ENCODE measurements at regions not wholly inside any gene's neighbourhood (a gene's known extent, or its start where the extent isn't known, plus 50 kb on each side); places are given as distances from the start of the nearest gene placed in this dataset.

DNA sequence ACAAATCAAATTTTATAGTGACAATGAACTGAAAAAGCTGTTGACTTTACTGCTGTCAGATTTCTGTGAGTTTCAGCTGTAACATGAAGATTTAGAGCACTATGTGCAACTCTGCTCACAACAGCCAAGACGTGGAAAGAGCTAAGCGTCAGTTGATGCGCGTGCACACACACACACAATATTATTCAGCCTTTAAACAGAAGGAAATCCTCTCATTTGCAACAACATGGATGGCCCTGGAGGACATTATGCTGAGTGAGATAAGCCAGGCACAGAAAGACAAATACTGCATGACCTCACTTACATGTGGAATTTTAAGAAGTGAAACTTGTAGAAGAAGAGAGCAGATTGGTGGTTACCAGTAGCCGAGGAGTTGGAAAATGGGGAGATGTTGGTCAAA, 82.8 kb upstream of the FRMD4A start:
- Histone ChIP-seq H2AFZ (replicated peaks; ENCODE audit: low read length, poor library complexity) (peak overlapping the region; percentile 69), H2AK5ac (ENCODE audit: low read depth, low read length) (peak overlapping the region; percentile 92), H3K4ac (ENCODE audit: low read depth, low read length) (peak overlapping the region; percentile 87; the same call in 1 of the 2 replicates), H3K23ac (ENCODE audit: low read depth, low read length) (peak overlapping the region; percentile 54; the same call in 1 of the 2 replicates), H3K36me3 (ENCODE audit: control insufficient read depth, insufficient read depth, low read length) (no peaks in the 10 kb centered on the region), H2BK5ac (ENCODE audit: low read depth, low read length, poor library complexity, severe bottlenecking) (peak overlapping the region; percentile 60), H2BK15ac (ENCODE audit: low read depth, low read length) (peak overlapping the region; percentile 92), H3K27ac (ENCODE audit: insufficient read depth, low read length) (0 out of 2 replicates have a peak overlapping the region, but pooled peaks have one; percentile 33), H2AK9ac (replicated peaks; ENCODE audit: low read depth, low read length, poor library complexity) (no peak overlapping the region), H2BK20ac (ENCODE audit: low read depth, low read length) (peak overlapping the region; percentile 79), H3K9me1 (ENCODE audit: insufficient read depth, low read length) (peaks cover 5% of the 10 kb centered on the region; the same call in 1 of the 2 replicates), H4K8ac (ENCODE audit: low read depth in 2 of 2, low read length in 2 of 2) (peak overlapping the region; percentile 71 to 91; a peak in 3 of 4 replicates), H4K5ac (ENCODE audit: low read depth, low read length) (peak overlapping the region; percentile 78; the same call in 1 of the 2 replicates), H4K20me1 (ENCODE audit: insufficient read depth, low read length) (no peaks in the 10 kb centered on the region), H3K9me3 (ENCODE audit: control insufficient read depth, insufficient read depth, low read length) (no peaks in the 10 kb centered on the region), H3K4me3 (ENCODE audit: insufficient read depth, low read depth, low read length) (no peak overlapping the region), H3K27me3 (ENCODE audit: control insufficient read depth, insufficient read depth, low read length) (no peaks in the 10 kb centered on the region), H3K79me1 (ENCODE audit: low read depth in 1 of 2, low read length in 2 of 2) (no peaks in the 10 kb centered on the region), H3K18ac (ENCODE audit: low read depth, low read length) (peak overlapping the region; percentile 90), H3K4me2 (ENCODE audit: low read depth, low read length) (no peak overlapping the region; the same call in 1 of the 2 replicates), H4K91ac (ENCODE audit: insufficient read depth, low read depth, low read length) (peak overlapping the region; percentile 59), H3K4me1 (ENCODE audit: control insufficient read depth, insufficient read depth, low read length) (peaks cover 11% of the 10 kb centered on the region), H2BK120ac (ENCODE audit: low read depth, low read length) (peak overlapping the region; percentile 87), H3K14ac (replicated peaks; ENCODE audit: low read depth, low read length) (peak overlapping the region; percentile 91), H3K9ac (ENCODE audit: low read depth, low read length) (no peak overlapping the region; the same call in 1 of the 2 replicates), H3K56ac (ENCODE audit: extremely low read depth, insufficient read depth, low read length) (no peak overlapping the region)
- intact Hi-C loops (cut with micrococcal nuclease) = no loop called here
- 64% methylated on average over 1 of the region's 5 CpGs; no CpG with 5 or more reads in 1 of the 2 experiments for WGBS, 2 experiments (ENCODE audit: extremely low coverage in 2 of 2, insufficient read length in 1 of 2)
- POLR2A ChIA-PET (ENCODE audit: unreplicated experiment) = interaction anchor here (1.4 kb wide), 1 partner anchor 16 kb away, joined by 13 read pairs; no protein-coding TSS in a partner anchor
- DNase-seq (peak; percentile 12), ATAC-seq (ENCODE audit: low read depth) (no peak; the same call in 1 of the 2 replicates)
- CTCF ChIA-PET = interaction anchor here (0.8 kb wide), 1 partner anchor 130 kb away, joined by 3 read pairs; no protein-coding TSS in a partner anchor
- dilution Hi-C loops (cut with HindIII; ENCODE audit: low sequenced_read_pairs, unreplicated experiment) = no loop called here
- TF ChIP-seq POLR2A (IDR thresholded peaks at IDR 0.05; ENCODE audit: low read depth, low read length) (no peak), BHLHE40 (IDR thresholded peaks at IDR 0.05; ENCODE audit: low read depth, low read length) (no peak), SMC3 (IDR thresholded peaks at IDR 0.05; ENCODE audit: low read depth, low read length) (no peak), CEBPB (IDR thresholded peaks at IDR 0.05; ENCODE audit: low read depth, low read length) (no peak), RFX5 (IDR thresholded peaks at IDR 0.05; ENCODE audit: low read depth, low read length) (no peak), RAD21 (IDR thresholded peaks at IDR 0.05; ENCODE audit: low read length) (no peak), MAZ (IDR thresholded peaks at IDR 0.05; ENCODE audit: borderline replicate concordance, low read depth, low read length) (no peak), RCOR1 (IDR thresholded peaks at IDR 0.05; ENCODE audit: insufficient replicate concordance, low read length) (no peak), MXI1 (IDR thresholded peaks at IDR 0.05; ENCODE audit: borderline replicate concordance, low read depth, low read length) (no peak), MAFK (IDR thresholded peaks at IDR 0.05; ENCODE audit: low read depth, low read length) (no peak), CHD1 (IDR thresholded peaks at IDR 0.05; ENCODE audit: low read depth, low read length) (no peak), FOS (IDR thresholded peaks at IDR 0.05; ENCODE audit: low read depth, low read length) (no peak), NFE2L2 (IDR thresholded peaks at IDR 0.05; ENCODE audit: low read depth, low read length) (no peak)
- TF ChIP-seq, protein P1, sequence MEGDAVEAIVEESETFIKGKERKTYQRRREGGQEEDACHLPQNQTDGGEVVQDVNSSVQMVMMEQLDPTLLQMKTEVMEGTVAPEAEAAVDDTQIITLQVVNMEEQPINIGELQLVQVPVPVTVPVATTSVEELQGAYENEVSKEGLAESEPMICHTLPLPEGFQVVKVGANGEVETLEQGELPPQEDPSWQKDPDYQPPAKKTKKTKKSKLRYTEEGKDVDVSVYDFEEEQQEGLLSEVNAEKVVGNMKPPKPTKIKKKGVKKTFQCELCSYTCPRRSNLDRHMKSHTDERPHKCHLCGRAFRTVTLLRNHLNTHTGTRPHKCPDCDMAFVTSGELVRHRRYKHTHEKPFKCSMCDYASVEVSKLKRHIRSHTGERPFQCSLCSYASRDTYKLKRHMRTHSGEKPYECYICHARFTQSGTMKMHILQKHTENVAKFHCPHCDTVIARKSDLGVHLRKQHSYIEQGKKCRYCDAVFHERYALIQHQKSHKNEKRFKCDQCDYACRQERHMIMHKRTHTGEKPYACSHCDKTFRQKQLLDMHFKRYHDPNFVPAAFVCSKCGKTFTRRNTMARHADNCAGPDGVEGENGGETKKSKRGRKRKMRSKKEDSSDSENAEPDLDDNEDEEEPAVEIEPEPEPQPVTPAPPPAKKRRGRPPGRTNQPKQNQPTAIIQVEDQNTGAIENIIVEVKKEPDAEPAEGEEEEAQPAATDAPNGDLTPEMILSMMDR (conservative IDR thresholded peaks at IDR 0.05; ENCODE audit: low read depth, low read length) = no peak
- TF ChIP-seq, protein P2, sequence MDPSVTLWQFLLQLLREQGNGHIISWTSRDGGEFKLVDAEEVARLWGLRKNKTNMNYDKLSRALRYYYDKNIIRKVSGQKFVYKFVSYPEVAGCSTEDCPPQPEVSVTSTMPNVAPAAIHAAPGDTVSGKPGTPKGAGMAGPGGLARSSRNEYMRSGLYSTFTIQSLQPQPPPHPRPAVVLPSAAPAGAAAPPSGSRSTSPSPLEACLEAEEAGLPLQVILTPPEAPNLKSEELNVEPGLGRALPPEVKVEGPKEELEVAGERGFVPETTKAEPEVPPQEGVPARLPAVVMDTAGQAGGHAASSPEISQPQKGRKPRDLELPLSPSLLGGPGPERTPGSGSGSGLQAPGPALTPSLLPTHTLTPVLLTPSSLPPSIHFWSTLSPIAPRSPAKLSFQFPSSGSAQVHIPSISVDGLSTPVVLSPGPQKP (IDR thresholded peaks at IDR 0.05; ENCODE audit: borderline replicate concordance, low read depth, low read length) = no peak
- no TSS peak for BruUV-seq (replicated peaks)
- in situ Hi-C loops (cut with MboI; ENCODE audit: low sequenced_read_pairs) = no loop called here

Data from IMR-90 (cell line).